WTC11 (cell line): ENCODE measurements at regions not wholly inside any gene's neighbourhood (a gene's known extent, or its start where the extent isn't known, plus 50 kb on each side); places are given as distances from the start of the nearest gene placed in this dataset.

Experiments
- ATAC-seq: fragments of 200-7000 bp; cut with Tn5 transposase; 2 replicates; pipeline ENCODE4 v1.10.0; 2021; ENCODE audit warnings: mild to moderate bottlenecking, moderate library complexity
- CTCF ChIA-PET: fragments of 300-600 bp; sonication (Branson Sonifier 250); formaldehyde crosslinking; loops from one replicate; lab custom pipeline; 2021; ENCODE audit warnings: antibody characterized with exemption; lab: Charles Lee
- POLR2A ChIA-PET: fragments of 350-600 bp; sonication (Branson Sonifier 250); formaldehyde crosslinking; loops from one replicate; lab custom pipeline; 2021; ENCODE audit warnings: antibody characterized with exemption; lab: Charles Lee
- DNase-seq: peaks from one replicate; pipeline ENCODE4 v3.0.0; 2021; ENCODE audit warnings: low spot score
- H3K27ac Mint-ChIP-seq: 2 replicates; pipeline ENCODE4 v1.8.0; 2021; ENCODE audit warnings: mixed read lengths
- H3K27me3 Mint-ChIP-seq: 2 replicates; pipeline ENCODE4 v1.8.0; 2021; ENCODE audit warnings: low read depth, mild to moderate bottlenecking, moderate library complexity, mixed read lengths
- H3K36me3 Mint-ChIP-seq: 2 replicates; pipeline ENCODE4 v1.8.0; 2021; ENCODE audit warnings: mixed read lengths
- H3K4me1 Mint-ChIP-seq: 2 replicates; pipeline ENCODE4 v1.8.0; 2022; ENCODE audit warnings: mixed read lengths
- H3K4me3 Mint-ChIP-seq: 2 replicates; pipeline ENCODE4 v1.8.0; 2021; ENCODE audit warnings: mild to moderate bottlenecking, moderate library complexity, mixed read lengths
- H3K9me3 Mint-ChIP-seq: 2 replicates; pipeline ENCODE4 v1.8.0; 2021; ENCODE audit warnings: mixed read lengths
- CREM ChIP-seq: sonication (generic); formaldehyde crosslinking; IDR thresholded peaks from 2 replicates; pipeline ENCODE4 v1.8.1; 2022; ENCODE audit warnings: mild to moderate bottlenecking, missing genetic modification reagents, moderate library complexity
- ELF4 ChIP-seq: sonication (generic); formaldehyde crosslinking; IDR thresholded peaks from 2 replicates; pipeline ENCODE4 v1.8.1; 2022; ENCODE audit warnings: low read depth, mild to moderate bottlenecking, moderate library complexity, missing genetic modification reagents
- EMX1 ChIP-seq: fragments of 250-450 bp; sonication (Bioruptor Pico); IDR thresholded peaks from 2 replicates; pipeline ENCODE4 v1.8.0; 2021; ENCODE audit warnings: mild to moderate bottlenecking
- FOXJ3 ChIP-seq: sonication (generic); formaldehyde crosslinking; IDR thresholded peaks from 2 replicates; pipeline ENCODE4 v1.9.0; 2021; ENCODE audit warnings: missing genetic modification reagents, mild to moderate bottlenecking, borderline replicate concordance
- FOXP1 ChIP-seq: sonication (generic); formaldehyde crosslinking; IDR thresholded peaks from 2 replicates; pipeline ENCODE4 v1.8.0; 2022; ENCODE audit warnings: missing genetic modification reagents, mild to moderate bottlenecking, moderate library complexity, borderline replicate concordance
- IRF2 ChIP-seq: sonication (generic); formaldehyde crosslinking; IDR thresholded peaks from 2 replicates; pipeline ENCODE4 v1.8.0; 2022; ENCODE audit warnings: low read depth, missing genetic modification reagents, borderline replicate concordance
- NFYB ChIP-seq: sonication (generic); formaldehyde crosslinking; conservative IDR thresholded peaks from 2 replicates; pipeline ENCODE4 v1.8.0; 2022; ENCODE audit warnings: low read depth, missing genetic modification reagents
- OVOL2 ChIP-seq: fragments of 250-450 bp; sonication (Bioruptor Pico); IDR thresholded peaks from 2 replicates; pipeline ENCODE4 v1.9.0; 2021; ENCODE audit warnings: mild to moderate bottlenecking, borderline replicate concordance
- SMAD3 ChIP-seq: sonication (generic); formaldehyde crosslinking; IDR thresholded peaks from 2 replicates; pipeline ENCODE4 v1.8.0; 2022; ENCODE audit warnings: missing genetic modification reagents, mild to moderate bottlenecking, borderline replicate concordance
- SOX15 ChIP-seq: fragments of 250-450 bp; sonication (Bioruptor Pico); IDR thresholded peaks from 2 replicates; pipeline ENCODE4 v1.9.0; 2021; ENCODE audit warnings: mild to moderate bottlenecking
- TEAD4 ChIP-seq: sonication (generic); formaldehyde crosslinking; IDR thresholded peaks from 2 replicates; pipeline ENCODE4 v1.8.0; 2022; ENCODE audit warnings: mild to moderate bottlenecking, missing genetic modification reagents
- TP53 ChIP-seq: sonication (generic); formaldehyde crosslinking; IDR thresholded peaks from 2 replicates; pipeline ENCODE4 v1.8.1; 2023; ENCODE audit warnings: mild to moderate bottlenecking, missing genetic modification reagents
- ZNF121 ChIP-seq: sonication (generic); formaldehyde crosslinking; IDR thresholded peaks from 2 replicates; pipeline ENCODE4 v1.8.0; 2023; ENCODE audit warnings: missing genetic modification reagents
- ZNF671 ChIP-seq: fragments of 250-450 bp; sonication (Bioruptor Pico); IDR thresholded peaks from 2 replicates; pipeline ENCODE4 v1.8.0; 2021; ENCODE audit warnings: mild to moderate bottlenecking
- TF ChIP-seq, protein P1 (sequence below): sonication (generic); formaldehyde crosslinking; IDR thresholded peaks from 2 replicates; pipeline ENCODE4 v1.8.1; 2023; ENCODE audit warnings: mild to moderate bottlenecking, missing genetic modification reagents, moderate library complexity
- TF ChIP-seq, protein P2 (sequence below): fragments of 250-450 bp; sonication (Bioruptor Pico); conservative IDR thresholded peaks from 2 replicates; pipeline ENCODE4 v1.9.0; 2021; ENCODE audit warnings: mild to moderate bottlenecking
- TF ChIP-seq, protein P3 (sequence below): fragments of 250-450 bp; sonication (Bioruptor Pico); IDR thresholded peaks from 2 replicates; pipeline ENCODE4 v2.1.2; 2022; ENCODE audit warnings: mild to moderate bottlenecking, moderate library complexity
- TF ChIP-seq, protein P4 (sequence below): sonication (generic); formaldehyde crosslinking; IDR thresholded peaks from 2 replicates; pipeline ENCODE4 v1.8.0; 2023; ENCODE audit warnings: mild to moderate bottlenecking, missing genetic modification reagents
- TF ChIP-seq, protein P5 (sequence below): sonication (generic); formaldehyde crosslinking; IDR thresholded peaks from 2 replicates; pipeline ENCODE4 v1.8.0; 2022; ENCODE audit warnings: mild to moderate bottlenecking, missing genetic modification reagents
- TF ChIP-seq, protein P6 (sequence below): sonication (generic); formaldehyde crosslinking; conservative IDR thresholded peaks from 2 replicates; pipeline ENCODE4 v1.8.1; 2022; ENCODE audit warnings: mild to moderate bottlenecking, missing genetic modification reagents

DNA sequence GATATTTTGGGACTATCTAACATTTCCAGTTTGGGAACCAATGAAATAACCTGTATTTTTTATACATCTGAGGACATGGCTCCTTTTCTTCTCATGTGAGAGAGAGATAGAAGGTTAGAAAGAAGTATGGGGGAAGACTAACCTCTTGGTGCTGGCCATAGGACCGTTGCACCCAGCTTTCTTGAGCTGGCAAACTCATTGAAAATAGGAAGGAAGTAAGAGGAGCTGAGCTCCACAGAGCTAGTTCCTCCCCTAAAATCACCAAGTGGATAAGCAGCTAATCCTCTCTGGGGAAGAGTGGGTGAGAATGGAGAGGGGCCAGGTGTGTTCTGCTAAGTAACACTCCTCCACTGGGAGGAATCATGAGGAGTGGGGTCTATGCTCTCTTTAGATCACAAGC is 387.4 kb upstream of the CADM1 start (continued):
- TF ChIP-seq ZNF121 (CRISPR knock-in tag) (no peak), TEAD4 (CRISPR knock-in tag) (no peak)

DNA sequence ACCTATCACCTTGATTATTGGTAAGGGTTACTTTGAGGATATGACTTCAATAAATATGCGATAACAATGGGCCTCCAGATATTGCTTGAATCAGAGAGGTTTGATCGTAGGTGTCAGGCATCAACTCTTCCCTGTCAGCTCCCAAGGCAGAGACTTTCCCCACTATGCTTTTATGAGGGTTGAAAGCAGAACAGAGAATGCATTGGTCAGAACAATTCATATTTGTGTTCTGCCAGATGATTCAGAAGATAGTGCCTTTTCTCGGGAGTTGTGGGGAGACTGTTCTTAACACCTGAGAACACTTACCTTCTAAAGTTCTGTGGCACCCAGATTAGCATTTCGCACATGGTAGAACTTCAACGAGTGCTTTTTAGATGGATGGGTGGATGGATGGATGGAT is 386.3 kb upstream of the CADM1 start:
- CTCF ChIA-PET: no interaction called here
- POLR2A ChIA-PET: no interaction called here
- no peak for ATAC-seq
- Mint-ChIP-seq H3K36me3 (no peaks in the 10 kb centered on the region), H3K27ac (no peak overlapping the region), H3K4me1 (peaks cover 11% of the 10 kb centered on the region), H3K27me3 (peaks cover 7% of the 10 kb centered on the region), H3K9me3 (no peaks in the 10 kb centered on the region), H3K4me3 (no peak overlapping the region)
- TF ChIP-seq SMAD3 (CRISPR knock-in tag): no peak
- no peak for TF ChIP-seq OVOL2 (CRISPR knock-in tag)
- DNase-seq: no peak

DNA sequence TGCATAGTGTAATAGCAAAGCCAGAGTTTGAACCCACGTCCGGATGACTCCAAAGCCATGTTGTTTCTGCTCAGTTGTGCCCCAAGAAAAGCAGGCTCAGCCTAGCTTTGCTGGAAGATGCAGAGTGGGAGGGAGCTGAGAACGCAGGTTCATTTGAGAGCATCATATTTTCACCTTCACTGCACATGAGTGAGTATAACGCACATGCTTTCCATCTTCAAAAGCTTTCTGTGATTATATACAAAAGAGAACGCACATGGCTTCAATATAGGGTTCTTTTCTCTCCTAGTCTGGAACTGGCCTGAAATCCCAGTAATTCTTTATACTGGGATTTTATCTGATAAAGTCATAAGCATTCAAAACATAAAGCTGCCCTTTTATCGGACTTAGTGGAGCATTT is 385.5 kb upstream of the CADM1 start:
- CTCF ChIA-PET: no interaction called here
- Mint-ChIP-seq H3K36me3 (no peaks in the 10 kb centered on the region), H3K4me3 (no peak overlapping the region)

DNA sequence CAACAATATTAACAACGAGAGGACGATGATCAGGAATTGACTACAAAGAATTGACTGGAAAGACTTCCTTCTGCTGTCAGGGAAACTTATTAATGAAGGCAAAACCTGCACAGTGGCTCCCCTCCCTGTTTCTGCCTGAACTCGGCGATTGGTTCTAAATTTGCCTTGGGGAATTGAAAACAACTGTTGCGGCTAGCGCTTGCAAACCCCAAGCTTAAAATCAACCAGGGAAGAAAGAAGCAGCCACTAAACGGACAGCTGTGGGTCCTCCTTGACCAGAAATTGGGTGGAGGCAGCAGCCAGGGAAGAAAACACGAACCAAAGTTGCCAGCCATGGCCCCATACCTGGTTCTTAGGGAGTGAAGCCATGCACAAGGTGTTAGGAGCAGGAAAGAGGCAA is 383.5 kb upstream of the CADM1 start:
- ChIA-PET POLR2A (no interaction called here), CTCF (no interaction called here)
- TF ChIP-seq CREM (no peak), FOXP1 (CRISPR knock-in tag) (no peak), ELF4 (CRISPR knock-in tag) (no peak), TP53 (CRISPR knock-in tag) (no peak), IRF2 (CRISPR knock-in tag) (no peak), SMAD3 (CRISPR knock-in tag) (no peak), NFYB (no peak)
- TF ChIP-seq, protein P1, sequence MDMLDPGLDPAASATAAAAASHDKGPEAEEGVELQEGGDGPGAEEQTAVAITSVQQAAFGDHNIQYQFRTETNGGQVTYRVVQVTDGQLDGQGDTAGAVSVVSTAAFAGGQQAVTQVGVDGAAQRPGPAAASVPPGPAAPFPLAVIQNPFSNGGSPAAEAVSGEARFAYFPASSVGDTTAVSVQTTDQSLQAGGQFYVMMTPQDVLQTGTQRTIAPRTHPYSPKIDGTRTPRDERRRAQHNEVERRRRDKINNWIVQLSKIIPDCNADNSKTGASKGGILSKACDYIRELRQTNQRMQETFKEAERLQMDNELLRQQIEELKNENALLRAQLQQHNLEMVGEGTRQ (CRISPR knock-in tag): no peak
- TF ChIP-seq, protein P2, sequence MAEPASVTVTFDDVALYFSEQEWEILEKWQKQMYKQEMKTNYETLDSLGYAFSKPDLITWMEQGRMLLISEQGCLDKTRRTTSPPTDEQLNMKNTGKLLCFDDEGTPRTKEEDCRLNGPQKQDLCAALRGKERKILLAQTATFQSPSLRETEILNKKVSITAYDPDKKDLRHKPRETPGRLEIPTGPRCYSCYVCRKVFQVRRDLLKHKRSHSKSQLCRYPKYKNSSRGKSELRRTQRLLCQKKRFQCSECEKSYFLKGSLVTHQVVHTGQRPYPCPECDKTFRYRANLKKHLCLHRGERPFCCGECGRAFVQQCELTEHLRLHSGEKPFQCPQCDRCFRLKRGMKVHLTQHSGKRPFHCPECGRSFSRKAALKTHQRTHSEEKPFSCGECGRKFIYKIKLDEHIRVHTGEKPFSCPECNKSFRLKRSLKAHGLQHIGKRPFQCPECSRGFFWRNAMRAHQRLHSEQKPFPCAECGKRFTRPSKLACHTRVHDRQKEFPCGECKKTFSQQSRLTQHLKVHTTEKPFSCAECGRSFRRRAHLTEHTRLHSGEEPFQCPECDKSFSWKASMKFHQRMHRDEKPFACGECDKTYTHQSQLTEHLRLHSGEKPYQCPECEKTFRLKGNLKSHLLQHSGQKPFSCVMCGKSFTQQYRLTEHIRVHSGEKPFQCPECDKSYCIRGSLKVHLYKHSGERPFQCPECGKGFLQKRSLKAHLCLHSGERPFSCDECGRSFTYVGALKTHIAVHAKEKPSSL (CRISPR knock-in tag): no peak
- TF ChIP-seq, protein P3, sequence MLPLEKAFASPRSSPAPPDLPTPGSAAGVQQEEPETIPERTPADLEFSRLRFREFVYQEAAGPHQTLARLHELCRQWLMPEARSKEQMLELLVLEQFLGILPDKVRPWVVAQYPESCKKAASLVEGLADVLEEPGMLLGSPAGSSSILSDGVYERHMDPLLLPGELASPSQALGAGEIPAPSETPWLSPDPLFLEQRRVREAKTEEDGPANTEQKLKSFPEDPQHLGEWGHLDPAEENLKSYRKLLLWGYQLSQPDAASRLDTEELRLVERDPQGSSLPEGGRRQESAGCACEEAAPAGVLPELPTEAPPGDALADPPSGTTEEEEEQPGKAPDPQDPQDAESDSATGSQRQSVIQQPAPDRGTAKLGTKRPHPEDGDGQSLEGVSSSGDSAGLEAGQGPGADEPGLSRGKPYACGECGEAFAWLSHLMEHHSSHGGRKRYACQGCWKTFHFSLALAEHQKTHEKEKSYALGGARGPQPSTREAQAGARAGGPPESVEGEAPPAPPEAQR: no peak
- TF ChIP-seq, protein P4, sequence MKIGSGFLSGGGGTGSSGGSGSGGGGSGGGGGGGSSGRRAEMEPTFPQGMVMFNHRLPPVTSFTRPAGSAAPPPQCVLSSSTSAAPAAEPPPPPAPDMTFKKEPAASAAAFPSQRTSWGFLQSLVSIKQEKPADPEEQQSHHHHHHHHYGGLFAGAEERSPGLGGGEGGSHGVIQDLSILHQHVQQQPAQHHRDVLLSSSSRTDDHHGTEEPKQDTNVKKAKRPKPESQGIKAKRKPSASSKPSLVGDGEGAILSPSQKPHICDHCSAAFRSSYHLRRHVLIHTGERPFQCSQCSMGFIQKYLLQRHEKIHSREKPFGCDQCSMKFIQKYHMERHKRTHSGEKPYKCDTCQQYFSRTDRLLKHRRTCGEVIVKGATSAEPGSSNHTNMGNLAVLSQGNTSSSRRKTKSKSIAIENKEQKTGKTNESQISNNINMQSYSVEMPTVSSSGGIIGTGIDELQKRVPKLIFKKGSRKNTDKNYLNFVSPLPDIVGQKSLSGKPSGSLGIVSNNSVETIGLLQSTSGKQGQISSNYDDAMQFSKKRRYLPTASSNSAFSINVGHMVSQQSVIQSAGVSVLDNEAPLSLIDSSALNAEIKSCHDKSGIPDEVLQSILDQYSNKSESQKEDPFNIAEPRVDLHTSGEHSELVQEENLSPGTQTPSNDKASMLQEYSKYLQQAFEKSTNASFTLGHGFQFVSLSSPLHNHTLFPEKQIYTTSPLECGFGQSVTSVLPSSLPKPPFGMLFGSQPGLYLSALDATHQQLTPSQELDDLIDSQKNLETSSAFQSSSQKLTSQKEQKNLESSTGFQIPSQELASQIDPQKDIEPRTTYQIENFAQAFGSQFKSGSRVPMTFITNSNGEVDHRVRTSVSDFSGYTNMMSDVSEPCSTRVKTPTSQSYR: no peak
- peaks cover 17% of the 10 kb centered on the region for H3K4me1 Mint-ChIP-seq
- H3K9me3 Mint-ChIP-seq: no peaks in the 10 kb centered on the region
- ATAC-seq: no peak
- H3K4me3 Mint-ChIP-seq: no peak overlapping the region
- H3K27me3 Mint-ChIP-seq: peaks cover 7% of the 10 kb centered on the region
- H3K36me3 Mint-ChIP-seq: no peaks in the 10 kb centered on the region
- DNase-seq: no peak
- no peak overlapping the region for H3K27ac Mint-ChIP-seq

More for the DNA sequence above, 385.5 kb upstream of the CADM1 start:
- Mint-ChIP-seq H3K4me1 (peaks cover 17% of the 10 kb centered on the region), H3K27ac (no peak overlapping the region), H3K27me3 (peaks cover 7% of the 10 kb centered on the region), H3K9me3 (no peaks in the 10 kb centered on the region)
- no peak for DNase-seq
- no peak for ATAC-seq
- POLR2A ChIA-PET: no interaction called here
- no peak for TF ChIP-seq EMX1 (CRISPR knock-in tag)
- TF ChIP-seq FOXJ3 (CRISPR knock-in tag): no peak
- no peak for TF ChIP-seq SOX15
- TF ChIP-seq ZNF671 (CRISPR knock-in tag): no peak
- TF ChIP-seq, protein P5, sequence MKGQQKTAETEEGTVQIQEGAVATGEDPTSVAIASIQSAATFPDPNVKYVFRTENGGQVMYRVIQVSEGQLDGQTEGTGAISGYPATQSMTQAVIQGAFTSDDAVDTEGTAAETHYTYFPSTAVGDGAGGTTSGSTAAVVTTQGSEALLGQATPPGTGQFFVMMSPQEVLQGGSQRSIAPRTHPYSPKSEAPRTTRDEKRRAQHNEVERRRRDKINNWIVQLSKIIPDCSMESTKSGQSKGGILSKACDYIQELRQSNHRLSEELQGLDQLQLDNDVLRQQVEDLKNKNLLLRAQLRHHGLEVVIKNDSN (CRISPR knock-in tag): no peak
- TF ChIP-seq, protein P6, sequence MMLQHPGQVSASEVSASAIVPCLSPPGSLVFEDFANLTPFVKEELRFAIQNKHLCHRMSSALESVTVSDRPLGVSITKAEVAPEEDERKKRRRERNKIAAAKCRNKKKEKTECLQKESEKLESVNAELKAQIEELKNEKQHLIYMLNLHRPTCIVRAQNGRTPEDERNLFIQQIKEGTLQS: no peak
- TF ChIP-seq, all 79 proteins: peak for 0
